ENCODE measurements at regions not wholly inside any gene's neighbourhood (a gene's known extent, or its start where the extent isn't known, plus 50 kb on each side); places are given as distances from the start of the nearest gene placed in this dataset.

- no peak for DNase-seq (ENCODE audit: low read depth in 4 of 4, low spot score in 1 of 4)
These were observed 446.5 kb downstream of the BCL11A start for GRCh38 chr2:60106836-60107529.

GRCh38 chr2:60105906-60106305 is 447.5 kb downstream of the BCL11A start:
- DNase-seq (ENCODE audit: low read depth in 4 of 4, low spot score in 1 of 4) = no peak

- no peak for DNase-seq (ENCODE audit: low read depth in 4 of 4, low spot score in 1 of 4)
These were observed 448.6 kb downstream of the BCL11A start for GRCh38 chr2:60104514-60105505.

- DNase-seq (ENCODE audit: low read depth in 4 of 4, low spot score in 1 of 4) = no peak
These were observed 453.4 kb downstream of the BCL11A start for GRCh38 chr2:60100034-60100433.

DNA sequence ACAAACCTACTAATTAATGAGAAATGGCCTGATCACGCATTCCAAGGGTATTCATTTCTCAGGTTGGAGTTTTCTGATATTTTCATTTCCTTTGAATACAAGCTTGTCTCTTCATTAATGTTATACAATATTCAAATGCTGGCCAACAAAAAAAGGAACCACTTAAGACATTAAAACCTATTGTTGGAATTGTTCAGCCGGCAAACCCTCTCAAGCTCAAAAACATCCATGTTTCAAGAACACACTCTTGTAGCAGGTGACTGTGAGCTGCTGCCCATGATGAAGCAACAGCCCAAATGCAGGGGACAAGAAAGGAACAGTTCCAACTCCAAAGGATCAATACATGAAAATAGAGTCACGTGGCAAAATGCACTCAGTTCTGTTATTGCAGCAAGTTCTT is 454.5 kb downstream of the BCL11A start:
- no peak for DNase-seq (ENCODE audit: low read depth in 4 of 4, low spot score in 1 of 4)

GRCh38 chr2:60097298-60097697 is 456.2 kb downstream of the BCL11A start:
- no peak for DNase-seq (ENCODE audit: low read depth in 4 of 4, low spot score in 1 of 4)

DNA sequence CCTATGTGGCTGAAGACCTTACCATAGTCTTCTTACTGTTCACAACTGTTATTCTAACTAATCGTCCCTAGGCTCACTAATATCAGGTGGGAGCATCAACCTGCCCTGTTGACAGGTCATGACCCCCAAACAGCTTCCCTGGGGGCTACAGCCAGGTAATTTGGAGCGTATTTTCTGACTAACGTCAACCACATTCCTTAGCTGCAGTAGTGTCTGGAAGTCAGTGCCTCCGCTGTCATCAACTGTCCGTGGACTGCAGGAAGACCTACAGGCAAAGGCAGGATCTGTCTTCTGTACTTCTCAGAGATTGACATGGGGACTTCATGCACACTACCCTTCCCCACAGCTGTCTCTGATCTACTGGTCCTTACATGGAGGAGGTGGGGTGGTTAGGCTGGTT is 456.9 kb downstream of the BCL11A start:
- no peak for DNase-seq (ENCODE audit: low read depth in 4 of 4, low spot score in 1 of 4)

GRCh38 chr2:60095903-60096302 is 457.6 kb downstream of the BCL11A start:
- no peak for DNase-seq (ENCODE audit: low read depth in 4 of 4, low spot score in 1 of 4)

GRCh38 chr2:60095202-60095815 is 458.1 kb downstream of the BCL11A start:
- no peak for DNase-seq (ENCODE audit: low read depth in 4 of 4, low spot score in 1 of 4)

GRCh38 chr2:60094450-60094929 is 459.0 kb downstream of the BCL11A start:
- DNase-seq (ENCODE audit: low read depth in 4 of 4, low spot score in 1 of 4) = no peak

DNA sequence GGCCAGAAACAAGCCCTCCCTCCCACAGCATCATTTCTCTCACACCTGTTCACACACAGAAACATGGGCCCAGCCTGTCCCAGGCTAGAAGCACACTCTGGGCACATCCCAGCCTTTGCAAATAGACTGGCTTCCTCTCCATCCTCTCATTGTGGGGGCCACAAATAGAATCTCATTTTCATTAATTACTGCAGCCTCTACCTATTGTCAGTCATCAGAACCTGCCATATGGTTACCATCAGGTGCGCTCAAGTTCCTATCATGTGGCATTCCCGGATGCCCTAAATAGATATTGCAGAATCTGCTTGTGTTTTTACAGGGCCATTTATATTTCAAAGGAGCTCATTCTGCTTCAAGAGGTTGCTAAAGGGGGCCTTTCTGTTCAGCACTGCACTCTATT is 460.7 kb downstream of the BCL11A start:
- no peak for DNase-seq (ENCODE audit: low read depth in 4 of 4, low spot score in 1 of 4)

- no peak for DNase-seq (ENCODE audit: low read depth in 4 of 4, low spot score in 1 of 4)
These were observed 461.6 kb downstream of the BCL11A start for GRCh38 chr2:60091894-60092293.

- DNase-seq (ENCODE audit: low read depth in 4 of 4, low spot score in 1 of 4) = no peak
These were observed 462.2 kb downstream of the BCL11A start for GRCh38 chr2:60091266-60091665.

DNA sequence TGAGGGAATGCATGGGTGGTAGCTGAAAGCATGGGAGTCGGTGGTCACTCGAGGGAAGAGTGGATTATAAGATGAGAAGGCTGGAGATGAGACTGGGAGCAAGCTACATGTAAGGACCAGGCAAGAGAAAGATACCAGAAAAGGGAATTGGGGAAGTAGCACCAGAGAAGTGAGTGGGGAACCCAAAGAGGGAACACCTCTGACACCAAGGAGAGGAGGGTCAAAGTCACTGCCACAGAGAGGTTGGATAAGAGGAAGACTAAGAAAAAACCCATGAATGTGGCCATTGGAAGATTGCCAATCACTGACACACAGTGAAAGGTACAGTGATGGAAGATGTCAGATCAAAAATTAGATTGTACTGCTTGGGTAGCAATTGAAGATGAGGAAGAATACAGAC is 473.9 kb downstream of the BCL11A start:
- DNase-seq (ENCODE audit: low read depth in 4 of 4, low spot score in 1 of 4) = no peak

- DNase-seq (ENCODE audit: low read depth in 4 of 4, low spot score in 1 of 4) = no peak
These were observed 478.4 kb downstream of the BCL11A start for GRCh38 chr2:60075048-60075447.

DNA sequence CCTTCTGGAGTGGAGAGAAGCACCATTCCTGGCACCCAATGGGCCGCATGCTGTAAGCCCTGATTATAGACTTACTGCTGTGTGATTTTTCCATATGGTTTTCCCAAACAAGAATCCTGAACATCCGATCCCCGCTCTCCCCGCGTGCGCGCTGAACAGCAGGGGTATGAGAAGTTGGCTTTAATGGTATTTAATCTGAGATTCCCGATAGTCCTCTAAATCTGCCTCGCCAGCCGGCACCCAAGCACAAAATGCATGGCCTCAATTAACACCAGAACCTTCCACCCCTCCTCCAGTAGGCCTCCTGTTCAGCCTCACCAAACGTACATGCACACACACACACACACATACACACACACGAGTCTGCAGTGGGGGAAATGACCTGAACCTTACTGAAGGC is 480.3 kb downstream of the BCL11A start:
- no peak for DNase-seq (ENCODE audit: low read depth in 4 of 4, low spot score in 1 of 4)

DNA sequence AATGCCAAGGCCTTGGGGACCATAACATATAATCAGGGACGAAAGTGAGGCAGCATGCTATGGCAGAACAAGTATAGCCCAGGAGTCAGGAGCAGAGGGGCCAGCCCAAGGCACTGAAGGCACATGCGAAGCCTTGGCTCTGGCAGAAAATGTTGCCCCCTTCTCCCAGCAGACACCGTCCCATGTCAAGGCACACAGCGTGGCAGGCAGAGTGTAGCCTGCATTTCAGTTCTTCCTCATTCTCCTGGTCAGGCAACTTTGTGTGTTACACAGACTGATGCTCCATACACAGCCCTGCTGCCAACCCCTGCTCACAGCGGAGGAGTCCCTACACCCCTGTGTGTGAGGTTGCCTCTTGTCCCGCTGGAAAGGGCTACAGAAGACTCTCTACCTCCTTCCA is 480.8 kb downstream of the BCL11A start:
- no peak for DNase-seq (ENCODE audit: low read depth in 4 of 4, low spot score in 1 of 4)

GRCh38 chr2:60071490-60071831 is 482.0 kb downstream of the BCL11A start:
- DNase-seq (ENCODE audit: low read depth in 4 of 4, low spot score in 1 of 4) = no peak

GRCh38 chr2:60070736-60071489 is 482.5 kb downstream of the BCL11A start:
- no peak for DNase-seq (ENCODE audit: low read depth in 4 of 4, low spot score in 1 of 4)

- DNase-seq (ENCODE audit: low read depth in 4 of 4, low spot score in 1 of 4) = no peak
These were observed 483.3 kb downstream of the BCL11A start for GRCh38 chr2:60070196-60070595.

DNA sequence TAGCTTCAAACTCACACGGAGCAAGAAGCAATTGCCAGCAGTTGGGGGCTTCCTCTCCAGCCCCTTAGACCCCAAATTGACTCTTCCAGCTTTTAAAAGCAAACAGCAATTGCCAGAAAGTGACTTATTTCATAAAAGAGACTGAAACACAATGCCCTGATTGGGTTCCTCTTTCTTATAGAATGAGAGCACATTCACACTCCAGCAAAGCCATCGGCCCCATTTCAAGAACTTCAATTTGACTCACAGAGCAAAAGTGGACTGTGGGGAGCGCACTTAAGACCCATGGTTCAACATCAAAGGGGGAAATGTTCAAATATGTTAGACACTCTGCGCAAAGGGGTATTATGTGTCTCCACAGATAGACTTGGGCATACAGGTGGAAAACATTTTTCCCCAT is 484.7 kb downstream of the BCL11A start:
- DNase-seq (ENCODE audit: low read depth in 4 of 4, low spot score in 1 of 4) = no peak

Data from stimulated activated CD4-positive, alpha-beta T cell treated with anti-CD3 and anti-CD28 coated beads, Interleukin-1b, Interleukin-23, amount 100 ng/mL, for 24 hours (primary cell).